ENCODE measurements at regions not wholly inside any gene's neighbourhood (a gene's known extent, or its start where the extent isn't known, plus 50 kb on each side); places are given as distances from the start of the nearest gene placed in this dataset.

GRCh38 chr6:167730441-167730840 lies 96.3 kb upstream of the AFDN start:
- peak; percentile 41 for DNase-seq

GRCh38 chr6:167731216-167731615 lies 95.5 kb upstream of the AFDN start:
- Histone ChIP-seq H3K27me3 (replicated peaks in 1 of 7) (peaks cover 0 to under 1% (median 0%) of the 10 kb centered on the region in 7 donors), H3K36me3 (no peaks in the 10 kb centered on the region), H3K9me3 (no peaks in the 10 kb centered on the region), H3K4me1 (peaks cover 0 to 8% (median 0%) of the 10 kb centered on the region in 6 donors), H3K27ac (no peak overlapping the region), H3K4me3 (no peak overlapping the region)
- peak; percentile 57 for DNase-seq
- intact Hi-C loops (cut with DNase I; ENCODE audit: low total_unique reads), result no loop called here
- WGBS, 5 donors, result 90 to 92% (median 90%) methylated on average over 19 of the region's 19 CpGs
- TF ChIP-seq CTCF (IDR thresholded peaks at IDR 0.05 in 8 of 11, conservative IDR thresholded peaks at IDR 0.05 in 3 of 11) (no peak), POLR2A (IDR thresholded peaks at IDR 0.05) (no peak), POLR2AphosphoS5 (IDR thresholded peaks at IDR 0.05) (no peak)

More at GRCh38 chr6:167730441-167730840, 96.3 kb upstream of the AFDN start:
- intact Hi-C loops (cut with DNase I; ENCODE audit: low total_unique reads), result no loop called here
- Histone ChIP-seq H3K36me3 (no peaks in the 10 kb centered on the region), H3K27ac (no peak overlapping the region), H3K27me3 (replicated peaks in 1 of 7) (no peaks in the 10 kb centered on the region), H3K9me3 (no peaks in the 10 kb centered on the region), H3K4me1 (peaks cover 0 to 8% (median 0%) of the 10 kb centered on the region in 6 donors), H3K4me3 (no peak overlapping the region)
- WGBS, 5 donors, result 91 to 95% (median 92%) methylated on average over 15 of the region's 15 CpGs
- no peak for TF ChIP-seq POLR2AphosphoS5 (IDR thresholded peaks at IDR 0.05)

- intact Hi-C loops (cut with DNase I; ENCODE audit: low total_unique reads), result no loop called here
- DNase-seq, result peak; percentile 59
- H3K36me3 ChIP-seq, result no peaks in the 10 kb centered on the region
- TF ChIP-seq POLR2AphosphoS5 (IDR thresholded peaks at IDR 0.05), result no peak
- TF ChIP-seq POLR2A (IDR thresholded peaks at IDR 0.05), result no peak
- TF ChIP-seq CTCF (IDR thresholded peaks at IDR 0.05 in 8 of 11, conservative IDR thresholded peaks at IDR 0.05 in 3 of 11), result no peak
- no peak overlapping the region for H3K4me3 ChIP-seq
- H3K27ac ChIP-seq, result no peak overlapping the region
- 86 to 91% (median 87%) methylated on average over 23 of the region's 23 CpGs for WGBS, 5 donors
- H3K27me3 ChIP-seq (replicated peaks in 1 of 7), result peaks cover 0 to 7% (median 0%) of the 10 kb centered on the region in 7 donors
- H3K9me3 ChIP-seq, result no peaks in the 10 kb centered on the region
- peaks cover 0 to 8% (median 0%) of the 10 kb centered on the region in 6 donors for H3K4me1 ChIP-seq
These were observed 94.8 kb upstream of the AFDN start for GRCh38 chr6:167731731-167732422.

GRCh38 chr6:167733740-167734661 lies 92.7 kb upstream of the AFDN start:
- H3K36me3 ChIP-seq, result no peaks in the 10 kb centered on the region
- intact Hi-C loops (cut with DNase I; ENCODE audit: low total_unique reads), result no loop called here
- peak; percentile 70 for DNase-seq
- H3K4me3 ChIP-seq, result no peak overlapping the region
- peaks cover 0 to 16% (median 0%) of the 10 kb centered on the region in 7 donors for H3K27me3 ChIP-seq (replicated peaks in 1 of 7)
- WGBS, 5 donors, result 38 to 50% (median 47%) methylated on average over 14 to 16 of the region's 16 CpGs
- peaks cover 0 to 8% (median 0%) of the 10 kb centered on the region in 6 donors for H3K4me1 ChIP-seq
- TF ChIP-seq POLR2A (IDR thresholded peaks at IDR 0.05) (no peak), CTCF (IDR thresholded peaks at IDR 0.05 in 8 of 11, conservative IDR thresholded peaks at IDR 0.05 in 3 of 11) (no peak), POLR2AphosphoS5 (IDR thresholded peaks at IDR 0.05) (peak in 2 of 3 donors; percentile 49 to 52)
- no peaks in the 10 kb centered on the region for H3K9me3 ChIP-seq
- H3K27ac ChIP-seq, result peak overlapping the region in 5 of 8 donors; percentile 33 to 60 (median 51)
